GM06990 (cell line): ENCODE measurements at regions not wholly inside any gene's neighbourhood (a gene's known extent, or its start where the extent isn't known, plus 50 kb on each side); places are given as distances from the start of the nearest gene placed in this dataset.

Source experiments
- DNase-seq: peaks from one replicate; pipeline ENCODE4 v3.0.0-alpha.2; 2011; ENCODE audit not compliant: insufficient read length; ENCODE audit errors: extremely low read depth
- H3K27me3 ChIP-seq: replicated peaks from 2 replicates; pipeline ENCODE4 v1.6.0; 2011; ENCODE audit warnings: low read length; ENCODE audit not compliant: control insufficient read depth, insufficient read depth
- H3K36me3 ChIP-seq: 2 replicates; pipeline ENCODE4 v1.5.1; 2011; ENCODE audit warnings: low read length; ENCODE audit not compliant: control insufficient read depth, insufficient read depth
- H3K4me3 ChIP-seq: replicated peaks from 2 replicates; pipeline ENCODE4 v1.5.1; 2011; ENCODE audit warnings: low read depth, mild to moderate bottlenecking, control low read depth, low read length
- CTCF ChIP-seq: IDR thresholded peaks from 2 replicates; pipeline ENCODE4 v1.5.1; 2011; ENCODE audit warnings: low read length, control low read depth, mild to moderate bottlenecking, inconsistent platforms; ENCODE audit not compliant: insufficient read depth, poor library complexity, severe bottlenecking

GRCh38 chr3:73175698-73176097, 114.2 kb downstream of the EBLN2 start:
- no peak for TF ChIP-seq CTCF
- Histone ChIP-seq H3K27me3 (no peaks in the 10 kb centered on the region), H3K36me3 (no peaks in the 10 kb centered on the region), H3K4me3 (no peak overlapping the region)
- DNase-seq = no peak

- Histone ChIP-seq H3K27me3 (no peaks in the 10 kb centered on the region), H3K4me3 (no peak overlapping the region), H3K36me3 (no peaks in the 10 kb centered on the region)
- DNase-seq = no peak
- no peak for TF ChIP-seq CTCF
These were observed 115.5 kb downstream of the EBLN2 start for GRCh38 chr3:73176941-73177340.

- H3K36me3 ChIP-seq = no peaks in the 10 kb centered on the region
- no peak overlapping the region for H3K4me3 ChIP-seq
- no peak for DNase-seq
- no peak for TF ChIP-seq CTCF
- H3K27me3 ChIP-seq = no peaks in the 10 kb centered on the region
These were observed 116.4 kb downstream of the EBLN2 start for GRCh38 chr3:73177827-73178226.

- Histone ChIP-seq H3K27me3 (no peaks in the 10 kb centered on the region; the same call in 1 of the 2 replicates), H3K4me3 (no peak overlapping the region), H3K36me3 (no peaks in the 10 kb centered on the region)
- TF ChIP-seq CTCF = no peak
- no peak for DNase-seq
These were observed 118.1 kb downstream of the EBLN2 start for GRCh38 chr3:73179601-73180000.

GRCh38 chr3:73186741-73187140, 125.3 kb downstream of the EBLN2 start:
- no peak for DNase-seq
- no peak for TF ChIP-seq CTCF
- no peaks in the 10 kb centered on the region for H3K36me3 ChIP-seq
- H3K27me3 ChIP-seq = no peaks in the 10 kb centered on the region; the same call in 1 of the 2 replicates
- H3K4me3 ChIP-seq = no peak overlapping the region

- DNase-seq = no peak
- Histone ChIP-seq H3K4me3 (no peak overlapping the region), H3K27me3 (no peaks in the 10 kb centered on the region; the same call in 1 of the 2 replicates), H3K36me3 (no peaks in the 10 kb centered on the region)
- TF ChIP-seq CTCF = no peak
These were observed 125.9 kb downstream of the EBLN2 start for GRCh38 chr3:73187328-73187727.
